GM23338 (cell line): ENCODE measurements at regions not wholly inside any gene's neighbourhood (a gene's known extent, or its start where the extent isn't known, plus 50 kb on each side); places are given as distances from the start of the nearest gene placed in this dataset.

Source experiments
- ATAC-seq: fragments of 200-7000 bp; cut with Tn5 transposase; 3 replicates; pipeline ENCODE4 v1.9.1; 2020
- DNase-seq: peaks from one replicate; pipeline ENCODE4 v3.0.0-alpha.2; 2015; ENCODE audit warnings: low spot score
- H2AFZ ChIP-seq: fragments of 200-600 bp; sonication (generic); 2 replicates; pipeline ENCODE4 v1.8.0; 2016; ENCODE audit warnings: antibody characterized with exemption, mild to moderate bottlenecking, moderate library complexity
- H3F3A ChIP-seq: fragments of 200-600 bp; sonication (generic); replicated peaks from 2 replicates; pipeline ENCODE4 v1.8.0; 2017; ENCODE audit warnings: antibody characterized with exemption, mixed run types, low read depth
- H3K27ac ChIP-seq: fragments of 200-600 bp; sonication (generic); 2 replicates; pipeline ENCODE4 v1.6.1; 2016; ENCODE audit warnings: low read depth
- H3K27me3 ChIP-seq: fragments of 200-600 bp; sonication (generic); 2 replicates; pipeline ENCODE4 v1.8.0; 2016; ENCODE audit warnings: mild to moderate bottlenecking, mixed run types, moderate library complexity; ENCODE audit not compliant: insufficient read depth
- H3K36me3 ChIP-seq: fragments of 200-600 bp; sonication (generic); 2 replicates; pipeline ENCODE4 v1.8.0; 2016; ENCODE audit warnings: mild to moderate bottlenecking; ENCODE audit not compliant: insufficient read depth
- H3K4me1 ChIP-seq: fragments of 200-600 bp; sonication (generic); 2 replicates; pipeline ENCODE4 v1.8.0; 2016; ENCODE audit warnings: mild to moderate bottlenecking, moderate library complexity; ENCODE audit not compliant: insufficient read depth
- H3K4me2 ChIP-seq: fragments of 200-600 bp; sonication (generic); 2 replicates; pipeline ENCODE4 v1.7.1; 2017; ENCODE audit warnings: mixed run types
- H3K4me3 ChIP-seq: fragments of 200-600 bp; sonication (generic); 2 replicates; pipeline ENCODE4 v1.6.1; 2016; ENCODE audit warnings: mixed run types
- H3K79me2 ChIP-seq: fragments of 200-600 bp; sonication (generic); replicated peaks from 2 replicates; pipeline ENCODE4 v1.8.0; 2017; ENCODE audit warnings: mild to moderate bottlenecking; ENCODE audit not compliant: insufficient read depth
- H3K9me2 ChIP-seq: fragments of 200-600 bp; sonication (generic); 2 replicates; pipeline ENCODE4 v1.8.0; 2017; ENCODE audit not compliant: insufficient read depth
- H4K20me1 ChIP-seq: fragments of 200-600 bp; sonication (generic); replicated peaks from 2 replicates; pipeline ENCODE4 v1.8.0; 2017; ENCODE audit warnings: mild to moderate bottlenecking; ENCODE audit not compliant: insufficient read depth
- H3K27ac Mint-ChIP-seq: 2 replicates; pipeline ENCODE4 v1.8.0; 2020; ENCODE audit warnings: inconsistent platforms, mild to moderate bottlenecking, moderate library complexity, mixed read lengths
- H3K27me3 Mint-ChIP-seq: 3 replicates; pipeline ENCODE4 v1.8.0; 2022; ENCODE audit warnings: low read depth, mild to moderate bottlenecking, moderate library complexity, mixed read lengths, inconsistent platforms; ENCODE audit not compliant: insufficient read depth, poor library complexity
- H3K36me3 Mint-ChIP-seq: 3 replicates; pipeline ENCODE4 v1.8.0; 2021; ENCODE audit warnings: low read depth, mild to moderate bottlenecking, inconsistent platforms, moderate library complexity, mixed read lengths
- H3K4me1 Mint-ChIP-seq: 3 replicates; pipeline ENCODE4 v1.8.0; 2020; ENCODE audit warnings: mild to moderate bottlenecking, inconsistent platforms, mixed read lengths
- H3K4me3 Mint-ChIP-seq: 3 replicates; pipeline ENCODE4 v1.8.0; 2021; ENCODE audit warnings: moderate library complexity, mild to moderate bottlenecking, inconsistent platforms, mixed read lengths
- H3K9me3 Mint-ChIP-seq: 3 replicates; pipeline ENCODE4 v1.8.0; 2020; ENCODE audit warnings: moderate library complexity, mild to moderate bottlenecking, inconsistent platforms, mixed read lengths
- CREB1 ChIP-seq: fragments of 250-450 bp; sonication (Bioruptor Pico); IDR thresholded peaks from 2 replicates; pipeline ENCODE4 v1.5.0; 2020; ENCODE audit warnings: low read depth, mild to moderate bottlenecking, moderate library complexity
- CTCF ChIP-seq, 2 experiments: fragments of 200-600 bp in 1 of 2; sonication (generic) in 1 of 2; conservative IDR thresholded peaks; 2 replicates each; pipeline versions ENCODE4 v1.5.1 to v1.6.1; 2016 to 2017; ENCODE audit warnings: antibody characterized with exemption in 2 of 2, low read depth in 2 of 2, mild to moderate bottlenecking in 2 of 2, moderate library complexity in 1 of 2
- EZH2 ChIP-seq: fragments of 200-600 bp; sonication (generic); IDR thresholded peaks from one replicate; pipeline ENCODE4 v1.8.0; 2017; ENCODE audit warnings: antibody characterized with exemption, mild to moderate bottlenecking, low read depth; ENCODE audit not compliant: unreplicated experiment
- STAT1 ChIP-seq: IDR thresholded peaks from one replicate; pipeline ENCODE4 v1.6.1; 2016; ENCODE audit warnings: antibody characterized with exemption; ENCODE audit not compliant: unreplicated experiment
- ZNF331 ChIP-seq: fragments of 250-450 bp; sonication (Bioruptor Pico); IDR thresholded peaks from 2 replicates; pipeline ENCODE4 v1.5.0; 2020; ENCODE audit warnings: low read depth, mild to moderate bottlenecking, moderate library complexity
- ZNF462 ChIP-seq: fragments of 250-450 bp; sonication (Bioruptor Pico); IDR thresholded peaks from 2 replicates; pipeline ENCODE4 v1.5.0; 2020; ENCODE audit warnings: mild to moderate bottlenecking, moderate library complexity
- TF ChIP-seq, protein P1 (sequence below): IDR thresholded peaks from one replicate; pipeline ENCODE4 v1.6.1; 2018; ENCODE audit warnings: antibody characterized with exemption; ENCODE audit not compliant: unreplicated experiment

GRCh38 chr4:108223313-108223712 is 54.6 kb upstream of the LEF1 start:
- H3K4me3 ChIP-seq = no peak overlapping the region
- H3K36me3 Mint-ChIP-seq = no peaks in the 10 kb centered on the region
- no peaks in the 10 kb centered on the region for H3K27me3 ChIP-seq
- H3K4me2 ChIP-seq = no peak overlapping the region
- no peak overlapping the region for H3K4me3 Mint-ChIP-seq
- no peaks in the 10 kb centered on the region for H3K27me3 Mint-ChIP-seq
- no peak overlapping the region for H3K27ac Mint-ChIP-seq
- H3K4me1 ChIP-seq = no peaks in the 10 kb centered on the region
- H3K4me1 Mint-ChIP-seq = peaks cover 3% of the 10 kb centered on the region; the same call in 1 of the 3 replicates
- DNase-seq (no peak), ATAC-seq (no peak)
- no peak overlapping the region for H3K27ac ChIP-seq
- TF ChIP-seq, protein P1, sequence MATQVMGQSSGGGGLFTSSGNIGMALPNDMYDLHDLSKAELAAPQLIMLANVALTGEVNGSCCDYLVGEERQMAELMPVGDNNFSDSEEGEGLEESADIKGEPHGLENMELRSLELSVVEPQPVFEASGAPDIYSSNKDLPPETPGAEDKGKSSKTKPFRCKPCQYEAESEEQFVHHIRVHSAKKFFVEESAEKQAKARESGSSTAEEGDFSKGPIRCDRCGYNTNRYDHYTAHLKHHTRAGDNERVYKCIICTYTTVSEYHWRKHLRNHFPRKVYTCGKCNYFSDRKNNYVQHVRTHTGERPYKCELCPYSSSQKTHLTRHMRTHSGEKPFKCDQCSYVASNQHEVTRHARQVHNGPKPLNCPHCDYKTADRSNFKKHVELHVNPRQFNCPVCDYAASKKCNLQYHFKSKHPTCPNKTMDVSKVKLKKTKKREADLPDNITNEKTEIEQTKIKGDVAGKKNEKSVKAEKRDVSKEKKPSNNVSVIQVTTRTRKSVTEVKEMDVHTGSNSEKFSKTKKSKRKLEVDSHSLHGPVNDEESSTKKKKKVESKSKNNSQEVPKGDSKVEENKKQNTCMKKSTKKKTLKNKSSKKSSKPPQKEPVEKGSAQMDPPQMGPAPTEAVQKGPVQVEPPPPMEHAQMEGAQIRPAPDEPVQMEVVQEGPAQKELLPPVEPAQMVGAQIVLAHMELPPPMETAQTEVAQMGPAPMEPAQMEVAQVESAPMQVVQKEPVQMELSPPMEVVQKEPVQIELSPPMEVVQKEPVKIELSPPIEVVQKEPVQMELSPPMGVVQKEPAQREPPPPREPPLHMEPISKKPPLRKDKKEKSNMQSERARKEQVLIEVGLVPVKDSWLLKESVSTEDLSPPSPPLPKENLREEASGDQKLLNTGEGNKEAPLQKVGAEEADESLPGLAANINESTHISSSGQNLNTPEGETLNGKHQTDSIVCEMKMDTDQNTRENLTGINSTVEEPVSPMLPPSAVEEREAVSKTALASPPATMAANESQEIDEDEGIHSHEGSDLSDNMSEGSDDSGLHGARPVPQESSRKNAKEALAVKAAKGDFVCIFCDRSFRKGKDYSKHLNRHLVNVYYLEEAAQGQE = no peak
- no peak for TF ChIP-seq CREB1 (CRISPR knock-in tag)
- TF ChIP-seq STAT1 = no peak
- no peak for TF ChIP-seq CTCF (conservative IDR thresholded peaks at IDR 0.05; ENCODE audit: low read depth in 2 of 2)
- no peaks in the 10 kb centered on the region for H3K79me2 ChIP-seq
- no peaks in the 10 kb centered on the region for H3F3A ChIP-seq
- H4K20me1 ChIP-seq = no peaks in the 10 kb centered on the region
- H3K9me2 ChIP-seq = no peaks in the 10 kb centered on the region
- H3K36me3 ChIP-seq = no peaks in the 10 kb centered on the region
- H2AFZ ChIP-seq = no peak overlapping the region
- no peaks in the 10 kb centered on the region for H3K9me3 Mint-ChIP-seq

- Histone ChIP-seq H3K79me2 (no peaks in the 10 kb centered on the region), H3K4me2 (no peak overlapping the region), H3K27ac (no peak overlapping the region), H3F3A (no peaks in the 10 kb centered on the region), H3K4me3 (no peak overlapping the region), H2AFZ (no peak overlapping the region), H3K4me1 (no peaks in the 10 kb centered on the region), H3K36me3 (no peaks in the 10 kb centered on the region), H3K9me2 (no peaks in the 10 kb centered on the region), H3K27me3 (no peaks in the 10 kb centered on the region), H4K20me1 (no peaks in the 10 kb centered on the region)
- peaks cover 7% of the 10 kb centered on the region for H3K27me3 Mint-ChIP-seq
- ATAC-seq (no peak), DNase-seq (no peak)
- no peaks in the 10 kb centered on the region; the same call in 2 of the 3 replicates for H3K9me3 Mint-ChIP-seq
- H3K36me3 Mint-ChIP-seq = no peaks in the 10 kb centered on the region
- H3K27ac Mint-ChIP-seq = no peak overlapping the region
- H3K4me3 Mint-ChIP-seq = no peak overlapping the region
- no peaks in the 10 kb centered on the region for H3K4me1 Mint-ChIP-seq
- no peak for TF ChIP-seq STAT1
- TF ChIP-seq CREB1 (CRISPR knock-in tag) = no peak
- no peak for TF ChIP-seq ZNF331 (CRISPR knock-in tag)
- no peak for TF ChIP-seq CTCF (conservative IDR thresholded peaks at IDR 0.05; ENCODE audit: low read depth in 2 of 2)
- no peak for TF ChIP-seq ZNF462 (CRISPR knock-in tag)
- TF ChIP-seq EZH2 = no peak
Observed at GRCh38 chr4:108219998-108220397, 51.3 kb upstream of the LEF1 start.
